BLaER1 treated with 17β-estradiol and CSF1 and Interleukin-3, amounts not matched to agents 10 nM and 100 nM (cell line): ENCODE measurements at regions not wholly inside any gene's neighbourhood (a gene's known extent, or its start where the extent isn't known, plus 50 kb on each side); places are given as distances from the start of the nearest gene placed in this dataset.
"Not testable (repeated sequence)": the region's sequence is repeated elsewhere in the genome, so short reads cannot be mapped to it uniquely, and the experiment has no call there.

Source experiments
- H3K27ac ChIP-seq, 11 experiments: shearing (Covaris generic); formaldehyde crosslinking; 2 replicates each; pipeline ENCODE4 v1.8.1; 2022
- H3K27me3 ChIP-seq, 11 experiments: shearing (Covaris generic); formaldehyde crosslinking; 2 replicates each; pipeline ENCODE4 v1.8.1; 2022
- H3K36me3 ChIP-seq, 11 experiments: shearing (Covaris generic); formaldehyde crosslinking; 2 replicates each; pipeline ENCODE4 v1.8.1; 2022
- H3K4me1 ChIP-seq, 10 experiments: shearing (Covaris generic); formaldehyde crosslinking; 2 replicates each; pipeline ENCODE4 v1.8.1; 2022
- H3K4me2 ChIP-seq, 11 experiments: shearing (Covaris generic); formaldehyde crosslinking; 2 replicates each; pipeline ENCODE4 v1.8.1; 2022
- H3K4me3 ChIP-seq, 10 experiments: shearing (Covaris generic); formaldehyde crosslinking; 2 replicates each; pipeline ENCODE4 v1.8.1; 2022
- H3K9ac ChIP-seq, 11 experiments: shearing (Covaris generic); formaldehyde crosslinking; 2 replicates each; pipeline ENCODE4 v1.8.1; 2022
- H3K9me3 ChIP-seq, 11 experiments: shearing (Covaris generic); formaldehyde crosslinking; replicated peaks in 1 of 11; 2 replicates each; pipeline ENCODE4 v1.8.1; 2022
- H4K20me1 ChIP-seq, 11 experiments: shearing (Covaris generic); formaldehyde crosslinking; 2 replicates each; pipeline ENCODE4 v1.8.1; 2022
- Cebpa-rat ChIP-seq, 11 experiments: shearing (Covaris generic); IDR thresholded peaks; 2 replicates each; pipeline ENCODE4 v1.8.1; 2022

GRCh38 chr1:145553795-145554194, 54.0 kb upstream of the GPR89A start:
- not testable (repeated sequence) for H4K20me1 ChIP-seq, H3K36me3 ChIP-seq, H3K4me1 ChIP-seq, H3K27me3 ChIP-seq, H3K9ac ChIP-seq, H3K4me2 ChIP-seq, H3K4me3 ChIP-seq, H3K27ac ChIP-seq
- H3K9me3 ChIP-seq = peaks cover 1 to 16% (median 8%) of the 10 kb centered on the region in 11 experiments; a peak in 20 of 22 replicates

- no peak overlapping the region for H3K9ac ChIP-seq
- TF ChIP-seq Cebpa-rat (IDR thresholded peaks at IDR 0.05) = no peak
- H3K27ac ChIP-seq = no peak overlapping the region
- no peaks in the 10 kb centered on the region for H3K36me3 ChIP-seq
- no peak overlapping the region for H3K4me3 ChIP-seq
- H3K4me1 ChIP-seq = no peaks in the 10 kb centered on the region
- no peaks in the 10 kb centered on the region for H4K20me1 ChIP-seq
- no peaks in the 10 kb centered on the region for H3K9me3 ChIP-seq
- H3K27me3 ChIP-seq = no peaks in the 10 kb centered on the region
- no peak overlapping the region for H3K4me2 ChIP-seq
Observed at GRCh38 chr1:145545055-145545454, 62.7 kb upstream of the GPR89A start.

DNA sequence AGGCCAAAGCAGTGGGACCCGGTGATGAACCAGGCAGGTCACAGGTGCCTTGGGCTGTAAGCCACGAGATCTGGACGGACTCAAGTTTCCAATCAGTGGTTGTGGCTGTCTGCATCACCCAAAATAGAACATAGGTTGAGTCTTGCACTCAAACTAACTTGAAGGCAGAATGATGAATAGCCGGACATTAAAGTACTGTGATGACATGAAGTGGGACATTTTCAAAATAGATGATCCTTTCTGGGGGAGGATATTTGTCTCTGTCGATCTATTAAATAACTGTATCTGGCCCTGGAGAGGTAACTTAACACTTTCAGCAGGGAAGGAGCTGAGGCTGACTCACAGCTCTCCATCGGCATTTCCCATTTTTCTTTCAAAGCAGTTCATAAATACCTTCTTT, 66.1 kb upstream of the GPR89A start:
- not testable (repeated sequence) for H3K4me3 ChIP-seq, H3K27me3 ChIP-seq, H3K36me3 ChIP-seq, H3K4me2 ChIP-seq, H4K20me1 ChIP-seq, H3K9ac ChIP-seq, H3K27ac ChIP-seq, H3K4me1 ChIP-seq, H3K9me3 ChIP-seq

DNA sequence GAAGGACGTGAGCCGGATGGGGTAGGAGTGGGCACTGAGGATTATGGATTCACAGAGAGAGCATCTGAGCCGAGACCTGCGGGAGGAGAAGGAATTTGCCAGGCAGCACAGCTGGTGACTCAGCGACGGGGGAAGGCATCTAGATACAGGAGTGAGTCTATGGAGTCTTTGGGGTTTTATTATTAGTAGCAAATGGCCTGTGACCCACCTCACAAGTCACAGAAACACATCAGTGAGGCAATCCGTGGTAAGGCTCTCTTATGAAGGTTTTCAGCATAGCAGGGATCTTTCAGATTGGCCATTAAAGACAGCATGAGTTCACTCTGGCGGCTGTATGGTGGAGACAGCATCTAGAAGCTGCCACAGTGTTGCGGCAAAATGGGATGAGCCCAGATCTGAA, 66.5 kb upstream of the GPR89A start:
- not testable (repeated sequence) for H3K4me1 ChIP-seq, H3K4me2 ChIP-seq, H4K20me1 ChIP-seq, H3K27me3 ChIP-seq, H3K9ac ChIP-seq, H3K4me3 ChIP-seq, H3K9me3 ChIP-seq, H3K27ac ChIP-seq, H3K36me3 ChIP-seq

DNA sequence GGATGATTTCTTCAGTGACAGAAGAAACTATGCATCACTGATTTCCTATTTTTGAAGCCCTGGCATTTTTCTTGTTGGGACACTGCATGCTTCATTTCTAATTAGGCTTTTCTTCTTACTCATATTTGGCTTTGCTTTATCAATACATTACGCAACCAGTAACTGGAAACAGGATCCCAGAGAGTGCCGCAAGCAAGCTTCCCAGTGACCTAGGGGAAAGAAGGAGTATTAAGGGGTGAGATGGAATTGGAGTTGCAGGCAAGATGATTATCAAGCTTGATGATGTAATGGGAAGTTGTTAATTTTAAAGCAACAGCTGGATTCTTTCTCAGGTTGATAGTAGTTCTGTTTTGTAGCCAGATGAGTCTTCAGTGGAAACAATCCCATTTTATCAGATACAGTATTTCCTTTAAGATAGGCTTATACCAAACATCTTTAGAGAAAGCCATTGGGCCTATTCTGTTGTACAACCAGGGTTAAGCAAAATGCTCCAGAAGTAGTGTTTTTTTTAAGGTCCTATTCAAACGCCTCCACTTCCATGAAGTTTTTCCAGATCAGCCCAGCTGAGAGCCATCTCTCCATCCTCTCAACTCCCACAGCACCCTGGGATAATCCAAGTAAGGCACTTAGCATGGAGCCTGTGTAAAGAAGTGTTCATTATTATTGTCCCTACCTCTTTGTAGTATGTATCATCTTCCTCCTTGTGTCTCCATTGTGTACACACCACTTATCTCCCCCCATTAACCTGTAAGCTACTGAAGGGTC, 69.5 kb upstream of the GPR89A start:
- not testable (repeated sequence) for H3K4me3 ChIP-seq, H3K36me3 ChIP-seq, H3K9me3 ChIP-seq, H4K20me1 ChIP-seq, H3K4me1 ChIP-seq, H3K27ac ChIP-seq, H3K27me3 ChIP-seq, H3K4me2 ChIP-seq, H3K9ac ChIP-seq
- TF ChIP-seq Cebpa-rat (IDR thresholded peaks at IDR 0.05) = 0 out of 22 replicates have a peak, but pooled peaks of 2 of the 11 experiments have one; percentile 17

DNA sequence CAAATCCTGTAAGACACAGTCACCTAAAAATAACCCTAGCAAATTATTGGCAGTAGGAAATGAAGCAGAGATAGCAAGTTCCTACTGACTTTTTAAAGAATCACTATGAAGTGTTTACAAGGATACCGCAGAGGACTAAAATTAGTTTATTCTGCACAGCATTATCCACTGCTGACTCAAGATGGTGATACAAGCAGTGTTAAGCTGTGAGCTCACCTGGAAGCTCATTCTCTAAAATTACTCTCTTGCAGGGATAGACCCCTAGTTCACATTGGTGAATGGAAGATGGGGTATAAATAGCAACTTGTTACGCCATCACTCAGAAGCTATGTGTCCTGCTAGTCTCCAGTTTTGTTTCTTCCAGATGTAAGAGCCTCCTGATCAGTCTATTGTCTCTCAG, 70.8 kb upstream of the GPR89A start:
- H4K20me1 ChIP-seq, H3K4me2 ChIP-seq, H3K4me3 ChIP-seq, H3K4me1 ChIP-seq, H3K27ac ChIP-seq, H3K9ac ChIP-seq, H3K9me3 ChIP-seq, H3K27me3 ChIP-seq, H3K36me3 ChIP-seq: not testable (repeated sequence)

DNA sequence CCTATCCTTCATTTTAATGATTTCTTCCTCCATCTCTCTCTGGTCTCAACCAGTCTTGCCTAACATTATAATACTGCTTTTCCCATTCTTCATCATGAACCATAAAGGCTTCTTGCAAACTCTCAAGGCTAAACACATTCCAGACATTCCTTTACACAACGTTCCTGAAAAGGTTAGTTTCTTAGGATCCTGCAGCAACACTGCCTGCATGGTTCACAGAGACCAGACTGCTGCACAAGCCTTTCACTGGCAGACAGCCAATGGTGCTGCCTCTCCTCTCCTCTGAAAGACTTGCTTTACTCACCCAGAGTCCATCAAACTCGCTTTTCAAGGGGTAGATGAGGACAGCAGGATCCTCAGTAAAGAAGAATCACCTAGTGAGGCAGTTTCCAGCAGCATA, 72.3 kb upstream of the GPR89A start:
- not testable (repeated sequence) for H4K20me1 ChIP-seq, H3K27me3 ChIP-seq, H3K4me1 ChIP-seq, H3K36me3 ChIP-seq, H3K4me2 ChIP-seq, H3K9me3 ChIP-seq, H3K27ac ChIP-seq, H3K4me3 ChIP-seq, H3K9ac ChIP-seq

DNA sequence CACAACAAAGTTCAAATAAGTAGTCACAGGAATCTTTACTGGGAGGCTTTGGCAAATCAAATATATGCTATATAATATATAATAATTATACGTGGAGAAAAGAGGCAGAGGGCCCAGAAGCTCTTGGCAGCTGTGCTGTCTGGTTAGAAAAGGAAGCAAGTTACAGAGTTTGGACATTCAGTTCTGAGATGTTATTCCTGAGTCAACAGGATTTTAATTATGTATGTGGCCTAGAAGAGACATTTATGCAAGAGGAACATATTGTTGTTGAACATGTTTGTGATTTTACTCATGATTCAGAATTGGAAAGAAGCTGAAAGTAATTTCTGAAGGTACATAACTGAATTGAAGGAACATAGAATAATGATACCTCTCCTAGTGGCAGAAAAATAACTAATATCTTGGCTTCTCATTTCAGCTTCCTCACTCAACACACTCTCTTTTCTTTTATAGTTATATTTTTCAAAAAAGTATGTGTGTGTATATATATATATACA, 79.7 kb upstream of the GPR89A start:
- not testable (repeated sequence) for H3K9me3 ChIP-seq, H3K4me2 ChIP-seq, H3K4me3 ChIP-seq, H3K36me3 ChIP-seq, H3K4me1 ChIP-seq, H3K27ac ChIP-seq, H3K27me3 ChIP-seq, H3K9ac ChIP-seq, H4K20me1 ChIP-seq

DNA sequence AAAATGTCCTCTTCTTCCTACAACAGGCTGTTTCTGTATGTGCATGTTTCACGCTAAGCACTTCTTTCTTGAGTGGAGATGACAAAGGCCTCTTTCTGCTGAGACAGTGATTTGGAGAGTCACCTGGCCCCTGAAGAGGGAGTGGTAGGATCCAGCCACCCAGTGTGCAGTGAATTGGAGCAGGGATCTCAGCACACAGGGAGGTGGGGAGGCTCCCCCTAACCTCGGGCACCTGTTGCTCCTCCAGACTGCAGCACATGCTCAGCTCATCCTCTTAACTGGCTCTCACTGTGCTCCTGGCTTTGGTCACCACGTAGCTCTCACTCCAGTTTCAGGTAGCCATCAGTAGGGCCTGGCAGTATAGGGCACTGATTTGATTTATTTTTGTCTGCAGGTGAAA, 87.6 kb upstream of the GPR89A start:
- H3K9ac ChIP-seq, H3K27ac ChIP-seq, H3K4me2 ChIP-seq, H3K27me3 ChIP-seq, H4K20me1 ChIP-seq, H3K4me3 ChIP-seq, H3K4me1 ChIP-seq, H3K9me3 ChIP-seq, H3K36me3 ChIP-seq: not testable (repeated sequence)

DNA sequence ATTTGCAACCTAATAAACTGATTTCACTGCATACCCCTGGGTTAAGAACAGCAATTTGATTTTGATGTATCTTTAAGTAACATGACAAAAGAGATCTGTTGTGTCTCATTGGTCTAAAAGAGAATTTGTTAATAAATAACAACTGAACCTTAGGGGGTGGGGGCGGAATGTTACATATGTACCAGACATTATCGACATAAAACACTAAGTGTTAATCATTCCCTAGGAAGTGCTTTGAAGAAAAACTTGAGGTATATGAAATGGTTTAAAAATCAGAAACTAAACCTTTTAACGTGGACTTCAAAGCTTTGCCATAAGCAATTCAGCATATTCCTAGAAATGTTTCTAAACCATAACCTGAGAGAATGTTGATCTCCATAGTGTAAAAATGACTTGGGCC, 88.5 kb upstream of the GPR89A start:
- not testable (repeated sequence) for H3K9me3 ChIP-seq, H3K4me1 ChIP-seq, H3K4me2 ChIP-seq, H3K36me3 ChIP-seq, H4K20me1 ChIP-seq, H3K4me3 ChIP-seq, H3K27ac ChIP-seq, H3K27me3 ChIP-seq, H3K9ac ChIP-seq

DNA sequence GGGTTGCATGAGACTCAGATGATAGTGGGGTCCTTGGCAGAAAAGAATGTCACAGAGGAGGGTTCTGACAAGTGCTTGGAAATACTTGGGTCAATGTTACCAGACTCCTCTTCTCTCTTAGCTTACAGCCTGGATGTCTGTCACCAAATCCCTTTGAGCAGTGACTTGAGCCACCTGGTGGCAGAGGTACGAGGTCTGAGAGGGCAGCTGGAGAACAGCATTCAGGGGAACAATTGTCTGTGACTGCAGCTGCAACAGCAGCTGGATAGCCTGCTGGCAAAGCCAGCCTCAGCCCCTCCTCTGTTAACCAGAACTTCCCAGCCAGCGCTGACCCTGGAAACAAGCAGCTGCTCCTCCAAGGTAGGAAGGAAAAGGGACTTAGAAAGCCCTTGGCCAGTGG, 87.6 kb upstream of the NBPF20 start:
- not testable (repeated sequence) for H4K20me1 ChIP-seq, H3K4me3 ChIP-seq, H3K27ac ChIP-seq, H3K4me1 ChIP-seq, H3K4me2 ChIP-seq, H3K36me3 ChIP-seq, H3K27me3 ChIP-seq, H3K9me3 ChIP-seq, H3K9ac ChIP-seq

DNA sequence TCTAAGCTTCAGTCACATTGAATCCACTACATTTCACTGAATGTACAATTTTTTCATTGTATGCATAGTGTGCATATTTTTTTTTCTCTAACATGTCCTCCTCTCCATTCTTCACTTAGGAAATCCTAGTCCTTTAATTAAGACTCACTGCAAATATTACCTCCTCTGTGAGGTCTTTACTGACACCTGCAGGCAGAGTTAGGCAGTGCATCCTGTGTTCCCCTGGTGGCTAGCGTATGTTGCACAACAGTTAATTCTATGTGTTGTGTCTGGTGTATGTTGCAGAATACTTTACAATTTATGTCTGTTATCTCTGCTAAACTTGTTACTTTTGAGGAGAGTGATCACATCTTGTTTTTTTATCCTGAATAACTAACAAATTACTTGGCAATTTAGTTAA, 82.7 kb upstream of the NBPF20 start:
- not testable (repeated sequence) for H3K4me3 ChIP-seq, H4K20me1 ChIP-seq

DNA sequence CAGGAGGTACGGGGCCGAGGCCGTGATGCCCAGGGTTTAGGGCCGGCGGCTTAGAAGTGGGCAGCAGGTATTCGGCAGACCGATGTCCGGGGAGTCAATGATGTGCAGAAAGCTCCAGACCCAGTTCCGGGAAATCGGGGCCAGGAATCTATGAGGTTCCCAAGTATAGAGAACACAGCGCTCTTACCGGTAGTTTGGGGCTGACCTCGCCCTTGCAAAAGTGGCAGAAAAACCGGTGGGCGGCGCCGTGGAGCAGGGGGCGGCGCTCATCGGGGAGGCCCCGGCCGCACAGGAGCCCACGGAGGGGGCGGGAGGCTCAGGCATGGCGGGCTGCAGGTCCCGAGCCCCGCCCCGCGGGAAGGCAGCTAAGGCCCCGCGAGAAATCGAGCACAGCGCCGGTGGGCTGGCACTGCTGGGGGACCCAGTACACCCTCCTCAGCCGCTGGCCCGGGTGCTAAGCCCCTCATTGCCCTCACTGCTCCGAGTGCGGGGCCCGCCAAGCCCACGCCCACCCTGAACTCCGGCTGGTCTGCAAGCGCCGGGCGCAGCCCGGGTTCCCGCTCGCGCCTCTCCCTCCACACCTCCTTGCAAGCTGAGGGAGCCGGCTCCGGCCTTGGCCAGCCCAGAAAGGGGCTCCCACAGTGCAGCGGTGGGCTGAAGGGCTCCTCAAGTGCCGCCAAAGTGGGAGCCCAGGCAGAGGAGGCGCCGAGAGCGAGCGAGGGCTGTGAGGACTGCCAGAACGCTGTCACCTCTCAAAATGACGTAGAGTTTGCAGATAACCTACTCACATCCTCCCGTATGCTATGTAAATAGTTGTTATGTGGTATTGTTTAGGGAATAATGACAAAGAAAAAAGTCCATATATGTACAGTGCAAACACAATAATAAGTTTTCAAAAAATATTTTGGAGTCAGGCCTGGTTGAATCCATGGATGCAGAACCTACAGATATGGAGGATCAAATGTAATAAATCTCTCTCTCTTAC, 80.6 kb upstream of the NBPF20 start:
- H3K9ac ChIP-seq, H3K27ac ChIP-seq, H4K20me1 ChIP-seq, H3K4me1 ChIP-seq, H3K27me3 ChIP-seq, H3K4me3 ChIP-seq, H3K9me3 ChIP-seq, H3K36me3 ChIP-seq, H3K4me2 ChIP-seq: not testable (repeated sequence)

More for the DNA sequence above, 82.7 kb upstream of the NBPF20 start:
- H3K36me3 ChIP-seq, H3K27me3 ChIP-seq, H3K4me1 ChIP-seq, H3K9me3 ChIP-seq, H3K9ac ChIP-seq, H3K4me2 ChIP-seq, H3K27ac ChIP-seq: not testable (repeated sequence)

DNA sequence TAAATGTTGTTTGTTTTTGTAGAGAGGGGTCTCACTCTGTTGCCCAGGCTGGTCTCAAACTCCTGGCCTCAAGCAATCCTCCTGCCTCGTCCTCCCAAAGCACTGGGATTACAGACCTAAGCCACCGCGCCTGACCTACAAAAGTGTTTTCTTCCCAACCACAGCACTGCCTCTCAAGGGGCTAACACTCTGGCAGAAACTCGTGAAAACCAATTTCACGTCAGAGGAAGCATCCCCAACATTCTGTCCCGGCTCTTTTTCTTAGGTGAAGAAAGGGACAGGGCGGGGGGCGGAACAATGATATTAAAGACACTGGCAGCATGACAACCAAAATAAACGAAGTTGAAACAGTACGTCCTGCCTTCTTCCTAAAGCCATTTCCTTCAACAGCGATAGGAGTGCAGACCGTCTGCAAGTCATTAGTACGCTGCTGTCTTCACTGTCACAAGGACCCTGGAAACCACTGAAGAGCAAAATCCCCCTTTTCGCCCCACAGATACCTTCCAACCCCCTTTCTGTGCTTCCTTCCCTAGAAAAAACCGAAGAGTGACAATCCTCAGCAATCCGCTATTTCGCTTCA, 79.5 kb upstream of the NBPF20 start:
- not testable (repeated sequence) for H4K20me1 ChIP-seq, H3K9ac ChIP-seq, H3K27ac ChIP-seq, H3K4me2 ChIP-seq, H3K4me1 ChIP-seq, H3K9me3 ChIP-seq, H3K4me3 ChIP-seq, H3K27me3 ChIP-seq, H3K36me3 ChIP-seq
